HG03066 (cell line): ENCODE measurements at regions not wholly inside any gene's neighbourhood (a gene's known extent, or its start where the extent isn't known, plus 50 kb on each side); places are given as distances from the start of the nearest gene placed in this dataset.

Experiments
- ATAC-seq: cut with Tn5 transposase; IDR thresholded peaks from one replicate; pipeline ENCODE4 v1.9.1; 2021; ENCODE audit warnings: low read depth; ENCODE audit not compliant: unreplicated experiment

GRCh38 chr1:193846411-193846810, 660.0 kb upstream of the B3GALT2 start:
- no peak for ATAC-seq

GRCh38 chr1:193841857-193842256, 655.4 kb upstream of the B3GALT2 start:
- no peak for ATAC-seq

- ATAC-seq: no peak
Measured at GRCh38 chr1:193831465-193831864, 645.1 kb upstream of the B3GALT2 start.

- no peak for ATAC-seq
Measured at GRCh38 chr1:193827516-193827915, 641.1 kb upstream of the B3GALT2 start.

GRCh38 chr1:193819376-193819775, 633.0 kb upstream of the B3GALT2 start:
- ATAC-seq: no peak

GRCh38 chr1:193807208-193807607, 620.8 kb upstream of the B3GALT2 start:
- no peak for ATAC-seq

GRCh38 chr1:193806079-193807048, 620.0 kb upstream of the B3GALT2 start:
- ATAC-seq: no peak

- ATAC-seq: no peak
Measured at GRCh38 chr1:193799948-193800690, 613.7 kb upstream of the B3GALT2 start.

GRCh38 chr1:193799371-193799770, 613.0 kb upstream of the B3GALT2 start:
- ATAC-seq: no peak

- ATAC-seq: no peak
Measured at GRCh38 chr1:193794239-193794638, 607.8 kb upstream of the B3GALT2 start.

- no peak for ATAC-seq
Measured at GRCh38 chr1:193791746-193792145, 605.3 kb upstream of the B3GALT2 start.

GRCh38 chr1:193787061-193787460, 600.6 kb upstream of the B3GALT2 start:
- no peak for ATAC-seq

- ATAC-seq: no peak
Measured at GRCh38 chr1:193785850-193786420, 599.5 kb upstream of the B3GALT2 start.

- ATAC-seq: no peak
Measured at GRCh38 chr1:193774536-193775323, 588.3 kb upstream of the B3GALT2 start.

- ATAC-seq: no peak
Measured at GRCh38 chr1:193771596-193771995, 585.2 kb upstream of the B3GALT2 start.

GRCh38 chr1:193769651-193770050, 583.2 kb upstream of the B3GALT2 start:
- ATAC-seq: no peak

- no peak for ATAC-seq
Measured at GRCh38 chr1:193767886-193768285, 581.5 kb upstream of the B3GALT2 start.

- no peak for ATAC-seq
Measured at GRCh38 chr1:193766329-193766728, 579.9 kb upstream of the B3GALT2 start.

GRCh38 chr1:193763266-193763665, 576.9 kb upstream of the B3GALT2 start:
- no peak for ATAC-seq

- ATAC-seq: no peak
Measured at GRCh38 chr1:193762236-193762635, 575.8 kb upstream of the B3GALT2 start.
